K562 (cell line): ENCODE measurements at regions not wholly inside any gene's neighbourhood (a gene's known extent, or its start where the extent isn't known, plus 50 kb on each side); places are given as distances from the start of the nearest gene placed in this dataset.

Experiments
- ATAC-seq: fragments of 200-7000 bp; cut with Tn5 transposase; 3 replicates; pipeline ENCODE4 v1.9.1; 2020; ENCODE audit warnings: moderate library complexity
- BruUV-seq: library from RNA; stranded (reverse); fragments of 400-500 nt; replicated peaks from 2 replicates; lab custom pipeline; 2021; lab: Mats Ljungman, UMichigan
- CTCF ChIA-PET: fragments of 300-600 bp; formaldehyde crosslinking; extraction: SDS; loops from one replicate; lab custom pipeline; 2021; ENCODE audit warnings: low intra/inter-chr PET ratio; lab: Yijun Ruan, JAX
- POLR2A ChIA-PET: fragments of 300-600, 350-650 bp; sonication (Branson Sonifier 250); formaldehyde crosslinking; extraction: SDS; loops from one replicate; lab custom pipeline; 2021; ENCODE audit warnings: antibody characterized with exemption, inconsistent platforms; lab: Yijun Ruan, JAX
- DNase-seq, 4 experiments: peaks; one replicate each; pipeline versions ENCODE4 v3.0.0 to v3.0.0-alpha.2; 2011 to 2018; ENCODE audit warnings: low spot score in 3 of 4, mixed read lengths in 3 of 4; ENCODE audit errors: extremely low read depth in 1 of 4
- FAIRE-seq: peaks from 2 replicates; lab custom pipeline; 2011; peaks lifted over from hg19 to GRCh38; lab: Jason Lieb, UNC
- H2AFZ ChIP-seq: 2 replicates; pipeline ENCODE4 v1.6.0; 2011; ENCODE audit warnings: low read depth, low read length, control low read depth, inconsistent platforms
- H3K27ac ChIP-seq: fragments of 200-600 bp; 3 replicates; pipeline ENCODE4 v1.8.0; 2011; ENCODE audit warnings: low read depth, mild to moderate bottlenecking, control low read depth, inconsistent platforms, low read length, moderate library complexity, mixed read lengths; ENCODE audit errors: extremely low read depth
- H3K27me3 ChIP-seq, 2 experiments: fragments of 300-600 bp in 1 of 2; 2 replicates in 1 of 2; 3 replicates in 1 of 2; pipeline versions ENCODE4 v1.6.0 to v1.8.0; 2011; ENCODE audit warnings: inconsistent platforms in 2 of 2, low read length in 2 of 2, mild to moderate bottlenecking in 1 of 2, mixed read lengths in 1 of 2, moderate library complexity in 1 of 2; ENCODE audit not compliant: control insufficient read depth in 2 of 2, insufficient read depth in 2 of 2
- H3K36me3 ChIP-seq: fragments of 300-600 bp; 3 replicates; pipeline ENCODE4 v1.8.0; 2011; ENCODE audit warnings: mild to moderate bottlenecking, low read length, inconsistent platforms; ENCODE audit not compliant: control insufficient read depth, insufficient read depth
- H3K4me1 ChIP-seq, 2 experiments: fragments of 200-600 bp in 1 of 2; replicated peaks in 1 of 2; 2 replicates in 1 of 2; 3 replicates in 1 of 2; pipeline versions ENCODE4 v1.5.1 to v1.8.0; 2011; ENCODE audit warnings: inconsistent platforms in 2 of 2, low read length in 2 of 2, mild to moderate bottlenecking in 1 of 2, mixed read lengths in 1 of 2, moderate library complexity in 1 of 2; ENCODE audit not compliant: control insufficient read depth in 2 of 2, insufficient read depth in 2 of 2
- H3K4me2 ChIP-seq: 2 replicates; pipeline ENCODE4 v1.6.1; 2011; ENCODE audit warnings: low read length, control low read depth, inconsistent platforms, mixed read lengths; ENCODE audit not compliant: insufficient read depth
- H3K4me3 ChIP-seq: fragments of 200-600 bp; sonication (generic), shearing (Covaris generic); 2 replicates; pipeline ENCODE4 v1.5.1; 2016; ENCODE audit warnings: control low read depth, inconsistent platforms
- H3K79me2 ChIP-seq: fragments of 200-600 bp; 3 replicates; pipeline ENCODE4 v1.8.0; 2011; ENCODE audit warnings: low read length, inconsistent platforms; ENCODE audit not compliant: control insufficient read depth, insufficient read depth
- H3K9ac ChIP-seq, 2 experiments: 2 replicates each; pipeline versions ENCODE4 v1.6.0 to v1.6.1; 2011; ENCODE audit warnings: low read depth in 2 of 2, low read length in 2 of 2, control low read depth in 1 of 2, inconsistent platforms in 1 of 2, mild to moderate bottlenecking in 1 of 2, mixed read lengths in 1 of 2; ENCODE audit not compliant: insufficient read depth in 1 of 2
- H3K9me1 ChIP-seq: one replicate; pipeline ENCODE4 v1.6.0; 2011; ENCODE audit warnings: inconsistent platforms, mild to moderate bottlenecking, low read length, moderate library complexity; ENCODE audit not compliant: control insufficient read depth, insufficient read depth
- H3K9me3 ChIP-seq: replicated peaks from 2 replicates; pipeline ENCODE4 v1.5.1; 2011; ENCODE audit warnings: low read depth, low read length, inconsistent platforms; ENCODE audit not compliant: control insufficient read depth, insufficient read depth
- H4K20me1 ChIP-seq: replicated peaks from 2 replicates; pipeline ENCODE4 v1.6.1; 2011; ENCODE audit warnings: low read length, inconsistent platforms, mixed read lengths; ENCODE audit not compliant: control insufficient read depth, insufficient read depth
- E2F8 ChIP-seq: fragments of 450-650 bp; IDR thresholded peaks from 2 replicates; pipeline ENCODE4 v1.7.1; 2018; ENCODE audit warnings: mild to moderate bottlenecking, low read depth; ENCODE audit not compliant: partially characterized antibody
- GTF2E2 ChIP-seq: fragments of 200-800 bp; sonication (Bioruptor generic); IDR thresholded peaks from 2 replicates; pipeline ENCODE4 v1.6.1; 2016; ENCODE audit warnings: missing genetic modification characterization, missing compliant biosample characterization
- WGBS: fragments of 100-300 bp; shearing (Covaris generic); methylation state at CpG from one replicate; pipeline ENCODE4 v1.1.6; 2016; ENCODE audit warnings: low coverage, mixed read lengths; ENCODE audit not compliant: insufficient coverage; ENCODE audit errors: missing lambda C conversion rate; 5-methylcytosine and 5-hydroxymethylcytosine counted together
- in situ Hi-C: fragments of 300-500 bp; cut with MboI; formaldehyde crosslinking; loops from 4 replicates; pipeline ENCODE4 v1.15.0; 2018; ENCODE audit warnings: inconsistent platforms, mixed read lengths
- intact Hi-C: fragments of 100-400 bp; cut with micrococcal nuclease; formaldehyde crosslinking; loops from 2 replicates; pipeline ENCODE4 v1.14.2; 2022
- TF ChIP-seq, protein P1 (sequence below): fragments of 450-650 bp; IDR thresholded peaks from 2 replicates; pipeline ENCODE4 v1.6.1; 2018; ENCODE audit not compliant: partially characterized antibody
- TF ChIP-seq, protein P2 (sequence below): fragments of 250-450 bp; sonication (Bioruptor Pico); IDR thresholded peaks from 2 replicates; pipeline ENCODE4 v1.5.0; 2020; ENCODE audit warnings: mild to moderate bottlenecking, borderline replicate concordance

DNA sequence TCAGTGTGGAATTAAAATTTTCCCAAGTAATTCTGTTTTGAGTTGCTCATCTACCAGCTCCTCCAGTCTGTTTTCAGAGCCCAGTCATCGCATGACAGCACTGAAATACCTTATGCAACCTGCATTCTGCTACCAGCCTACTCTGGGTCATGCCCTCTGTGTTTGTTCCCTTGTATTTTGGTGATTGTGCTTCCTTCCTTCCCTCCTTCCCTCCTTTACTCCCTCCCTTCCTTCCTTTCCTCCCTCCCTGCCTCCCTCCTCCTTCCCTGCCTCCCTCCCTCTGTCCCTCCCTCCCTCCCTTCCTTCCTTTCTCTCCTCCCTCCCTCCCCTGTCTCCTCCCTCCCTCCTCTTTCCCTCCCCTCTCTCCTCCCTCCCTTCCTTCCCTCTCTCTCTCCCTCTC is 289.6 kb downstream of the CDH2 start (continued):
- TF ChIP-seq E2F8, result no peak

GRCh38 chr18:27879540-27879939 is 297.4 kb downstream of the CDH2 start:
- no peaks in the 10 kb centered on the region for H4K20me1 ChIP-seq
- in situ Hi-C loops, result no loop called here
- intact Hi-C loops, result no loop called here
- H2AFZ ChIP-seq, result no peak overlapping the region
- H3K4me3 ChIP-seq, result no peak overlapping the region
- TF ChIP-seq, protein P1, sequence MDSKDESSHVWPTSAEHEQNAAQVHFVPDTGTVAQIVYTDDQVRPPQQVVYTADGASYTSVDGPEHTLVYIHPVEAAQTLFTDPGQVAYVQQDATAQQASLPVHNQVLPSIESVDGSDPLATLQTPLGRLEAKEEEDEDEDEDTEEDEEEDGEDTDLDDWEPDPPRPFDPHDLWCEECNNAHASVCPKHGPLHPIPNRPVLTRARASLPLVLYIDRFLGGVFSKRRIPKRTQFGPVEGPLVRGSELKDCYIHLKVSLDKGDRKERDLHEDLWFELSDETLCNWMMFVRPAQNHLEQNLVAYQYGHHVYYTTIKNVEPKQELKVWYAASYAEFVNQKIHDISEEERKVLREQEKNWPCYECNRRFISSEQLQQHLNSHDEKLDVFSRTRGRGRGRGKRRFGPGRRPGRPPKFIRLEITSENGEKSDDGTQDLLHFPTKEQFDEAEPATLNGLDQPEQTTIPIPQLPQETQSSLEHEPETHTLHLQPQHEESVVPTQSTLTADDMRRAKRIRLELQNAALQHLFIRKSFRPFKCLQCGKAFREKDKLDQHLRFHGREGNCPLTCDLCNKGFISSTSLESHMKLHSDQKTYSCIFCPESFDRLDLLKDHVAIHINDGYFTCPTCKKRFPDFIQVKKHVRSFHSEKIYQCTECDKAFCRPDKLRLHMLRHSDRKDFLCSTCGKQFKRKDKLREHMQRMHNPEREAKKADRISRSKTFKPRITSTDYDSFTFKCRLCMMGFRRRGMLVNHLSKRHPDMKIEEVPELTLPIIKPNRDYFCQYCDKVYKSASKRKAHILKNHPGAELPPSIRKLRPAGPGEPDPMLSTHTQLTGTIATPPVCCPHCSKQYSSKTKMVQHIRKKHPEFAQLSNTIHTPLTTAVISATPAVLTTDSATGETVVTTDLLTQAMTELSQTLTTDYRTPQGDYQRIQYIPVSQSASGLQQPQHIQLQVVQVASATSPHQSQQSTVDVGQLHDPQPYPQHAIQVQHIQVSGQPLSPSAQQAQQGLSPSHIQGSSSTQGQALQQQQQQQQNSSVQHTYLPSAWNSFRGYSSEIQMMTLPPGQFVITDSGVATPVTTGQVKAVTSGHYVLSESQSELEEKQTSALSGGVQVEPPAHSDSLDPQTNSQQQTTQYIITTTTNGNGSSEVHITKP, result no peak
- TF ChIP-seq GTF2E2 (tag), result no peak
- TF ChIP-seq, protein P2, sequence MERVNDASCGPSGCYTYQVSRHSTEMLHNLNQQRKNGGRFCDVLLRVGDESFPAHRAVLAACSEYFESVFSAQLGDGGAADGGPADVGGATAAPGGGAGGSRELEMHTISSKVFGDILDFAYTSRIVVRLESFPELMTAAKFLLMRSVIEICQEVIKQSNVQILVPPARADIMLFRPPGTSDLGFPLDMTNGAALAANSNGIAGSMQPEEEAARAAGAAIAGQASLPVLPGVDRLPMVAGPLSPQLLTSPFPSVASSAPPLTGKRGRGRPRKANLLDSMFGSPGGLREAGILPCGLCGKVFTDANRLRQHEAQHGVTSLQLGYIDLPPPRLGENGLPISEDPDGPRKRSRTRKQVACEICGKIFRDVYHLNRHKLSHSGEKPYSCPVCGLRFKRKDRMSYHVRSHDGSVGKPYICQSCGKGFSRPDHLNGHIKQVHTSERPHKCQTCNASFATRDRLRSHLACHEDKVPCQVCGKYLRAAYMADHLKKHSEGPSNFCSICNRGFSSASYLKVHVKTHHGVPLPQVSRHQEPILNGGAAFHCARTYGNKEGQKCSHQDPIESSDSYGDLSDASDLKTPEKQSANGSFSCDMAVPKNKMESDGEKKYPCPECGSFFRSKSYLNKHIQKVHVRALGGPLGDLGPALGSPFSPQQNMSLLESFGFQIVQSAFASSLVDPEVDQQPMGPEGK, result no peak
- no peak overlapping the region for H3K27ac ChIP-seq
- no peak for DNase-seq
- H3K27me3 ChIP-seq, result no peaks in the 10 kb centered on the region
- ChIA-PET POLR2A (no interaction called here), CTCF (no interaction called here)
- 0% methylated on average over 1 of the region's 1 CpG for WGBS
- H3K9ac ChIP-seq, result no peak overlapping the region
- ATAC-seq, result no peak
- no TSS peak for BruUV-seq
- H3K36me3 ChIP-seq, result no peaks in the 10 kb centered on the region
- H3K79me2 ChIP-seq, result no peaks in the 10 kb centered on the region
- H3K9me3 ChIP-seq, result no peaks in the 10 kb centered on the region; the same call in 1 of the 2 replicates
- H3K4me1 ChIP-seq, result no peaks in the 10 kb centered on the region
- H3K4me2 ChIP-seq, result no peak overlapping the region
- H3K9me1 ChIP-seq, result no peaks in the 10 kb centered on the region
- FAIRE-seq, result no peak
